ENCODE measurements at regions not wholly inside any gene's neighbourhood (a gene's known extent, or its start where the extent isn't known, plus 50 kb on each side); places are given as distances from the start of the nearest gene placed in this dataset.
"Not testable (repeated sequence)": the region's sequence is repeated elsewhere in the genome, so short reads cannot be mapped to it uniquely, and the experiment has no call there.

GRCh38 chr22:18787529-18787928, 118.6 kb upstream of the DGCR6 start:
- TF ChIP-seq PRPF4 (IDR thresholded peaks at IDR 0.05; ENCODE audit: insufficient read depth, low read depth, low read length, poor library complexity, severe bottlenecking); ZZZ3 (IDR thresholded peaks at IDR 0.05); ZNF143 (CRISPR knock-in tag; IDR thresholded peaks at IDR 0.05); CTCF (IDR thresholded peaks at IDR 0.05 in 2 of 3, conservative IDR thresholded peaks at IDR 0.05 in 1 of 3; ENCODE audit: insufficient read depth in 2 of 3, low read depth in 1 of 3, low read length in 3 of 3): not testable (repeated sequence)
